NOMO-1 treated with DMSO at 0.1 percent for 48 hours (cell line): ENCODE measurements at regions not wholly inside any gene's neighbourhood (a gene's known extent, or its start where the extent isn't known, plus 50 kb on each side); places are given as distances from the start of the nearest gene placed in this dataset.
A peak's percentile ranks its signal among the peaks of the same experiment; 100 is the strongest.

Experiments used
- DNase-seq: peaks from one replicate; lab custom pipeline; 2025; ENCODE audit not compliant: unreplicated experiment; lab: John Stamatoyannopoulos, UW

DNA sequence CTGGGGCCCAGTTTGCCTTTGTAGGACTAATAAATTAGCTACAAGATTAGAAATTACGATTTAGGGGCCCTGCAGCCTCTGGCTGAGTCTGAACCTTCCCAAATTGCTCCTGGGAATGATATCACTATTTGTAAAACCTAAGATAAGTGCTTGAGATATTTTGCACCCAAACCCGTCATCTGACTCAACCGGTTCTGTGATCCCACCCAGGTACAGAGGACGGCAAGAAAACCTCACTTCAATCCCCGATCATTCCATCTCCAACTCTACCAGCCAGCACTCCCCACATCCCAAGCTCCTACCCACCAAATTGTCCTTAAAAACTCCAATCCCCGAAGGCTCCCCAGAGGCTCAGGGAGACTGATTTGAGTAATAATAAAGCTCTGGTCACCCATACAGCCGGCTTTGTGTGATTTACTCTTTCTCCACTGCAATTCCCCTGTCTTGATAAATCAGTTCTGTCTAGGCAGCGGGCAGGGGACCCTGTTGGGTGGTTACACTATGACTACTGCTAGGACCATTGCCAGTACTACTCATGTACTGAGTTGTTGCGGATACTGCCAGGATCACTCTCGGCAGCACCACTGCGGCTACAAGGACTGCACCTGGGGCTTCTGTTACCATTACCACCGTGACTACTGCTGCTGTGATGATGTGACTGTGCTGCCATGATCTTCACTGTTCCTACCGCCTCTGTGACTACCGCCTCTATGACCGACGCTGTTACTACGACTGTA is 73.1 kb downstream of the IRF8 start:
- no peak for DNase-seq

GRCh38 chr16:85974428-85975375 is 75.7 kb downstream of the IRF8 start:
- no peak for DNase-seq

GRCh38 chr16:85975451-85975981 is 76.6 kb downstream of the IRF8 start:
- no peak for DNase-seq

DNA sequence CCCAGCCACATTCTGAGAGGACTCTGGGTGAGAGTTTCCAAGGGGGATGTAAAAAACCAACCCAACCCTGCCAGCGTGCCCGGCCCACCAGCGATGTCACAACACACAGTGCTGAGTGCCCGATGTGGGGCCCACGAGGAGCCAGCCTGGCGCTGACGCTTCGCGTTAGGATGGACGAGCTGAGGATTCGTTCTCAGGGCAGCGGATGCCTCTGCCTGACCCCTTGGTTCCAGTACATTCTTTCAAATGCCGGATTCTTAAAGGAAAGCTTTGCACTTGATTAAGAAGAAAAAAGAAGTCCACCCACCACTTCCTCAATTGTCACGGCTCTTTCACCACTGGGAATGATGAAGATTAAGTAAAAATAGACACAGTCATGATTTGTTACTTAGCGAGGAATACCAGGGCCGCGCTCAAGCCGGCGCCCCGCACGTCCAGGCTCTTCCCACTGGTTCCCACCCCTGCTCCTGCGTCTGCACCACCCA is 79.4 kb downstream of the IRF8 start:
- peak; percentile 65 for DNase-seq

- DNase-seq = no peak
These were observed 80.0 kb downstream of the IRF8 start for GRCh38 chr16:85978976-85979375.

DNA sequence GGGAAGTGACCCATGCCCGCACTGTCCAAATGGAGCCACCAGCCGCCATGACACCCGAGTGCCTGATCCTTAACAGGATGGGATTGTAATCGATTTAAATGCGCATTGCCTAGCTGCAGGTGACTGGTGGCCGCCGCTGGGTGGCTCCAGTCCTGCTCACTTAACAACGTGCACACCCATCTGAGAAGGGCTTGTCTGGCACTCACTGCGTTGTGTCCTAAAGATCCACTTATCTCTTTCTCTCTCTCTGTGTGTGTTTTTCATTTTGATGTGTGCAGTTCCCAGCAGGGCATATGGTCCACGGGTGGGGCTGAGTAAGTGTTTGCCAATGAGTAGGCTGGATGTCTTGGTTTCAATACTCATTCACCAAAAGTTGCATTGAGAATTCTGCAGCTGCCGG is 80.6 kb downstream of the IRF8 start:
- no peak for DNase-seq

DNA sequence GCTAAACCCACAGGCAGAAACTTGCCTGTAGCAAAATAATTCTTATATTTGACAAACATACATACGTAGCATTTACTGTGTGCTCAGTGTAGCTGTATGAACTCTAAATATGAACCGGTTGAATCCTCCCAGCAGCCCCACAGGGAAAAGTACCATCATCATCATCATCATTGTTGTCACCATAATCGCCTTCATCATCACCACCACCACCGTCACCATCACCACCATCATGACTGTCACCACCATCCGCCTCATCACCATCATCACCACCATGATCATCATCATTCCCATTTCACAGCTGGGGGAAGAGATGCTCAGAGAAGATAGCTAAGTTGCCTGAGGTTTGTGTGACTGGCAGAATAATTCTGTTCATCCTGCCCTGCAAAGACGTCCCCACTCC is 81.7 kb downstream of the IRF8 start:
- no peak for DNase-seq

GRCh38 chr16:85981826-85982562 is 83.0 kb downstream of the IRF8 start:
- DNase-seq = no peak

DNA sequence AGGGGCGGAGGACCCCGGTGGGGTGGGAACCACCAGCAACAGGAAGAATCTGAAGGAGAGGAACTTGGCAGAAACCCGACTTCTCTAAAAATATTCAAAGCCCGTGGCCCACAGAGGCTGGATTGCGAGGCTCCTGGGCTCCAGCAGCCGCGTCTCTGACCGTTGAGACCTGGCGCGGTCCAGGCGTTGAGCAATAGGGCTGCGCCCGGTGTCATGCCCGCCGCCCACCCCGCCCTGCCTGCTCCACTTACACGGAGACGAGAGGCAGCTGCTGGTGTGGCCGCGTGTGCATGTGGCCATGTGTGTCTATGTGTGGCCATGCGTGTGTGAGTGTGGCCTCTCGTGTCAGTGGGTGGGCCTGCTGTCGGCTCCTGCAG is 83.6 kb downstream of the IRF8 start:
- DNase-seq = peak; percentile 92

- peak; percentile 51 for DNase-seq
These were observed 84.1 kb downstream of the IRF8 start for GRCh38 chr16:85983064-85983463.

DNA sequence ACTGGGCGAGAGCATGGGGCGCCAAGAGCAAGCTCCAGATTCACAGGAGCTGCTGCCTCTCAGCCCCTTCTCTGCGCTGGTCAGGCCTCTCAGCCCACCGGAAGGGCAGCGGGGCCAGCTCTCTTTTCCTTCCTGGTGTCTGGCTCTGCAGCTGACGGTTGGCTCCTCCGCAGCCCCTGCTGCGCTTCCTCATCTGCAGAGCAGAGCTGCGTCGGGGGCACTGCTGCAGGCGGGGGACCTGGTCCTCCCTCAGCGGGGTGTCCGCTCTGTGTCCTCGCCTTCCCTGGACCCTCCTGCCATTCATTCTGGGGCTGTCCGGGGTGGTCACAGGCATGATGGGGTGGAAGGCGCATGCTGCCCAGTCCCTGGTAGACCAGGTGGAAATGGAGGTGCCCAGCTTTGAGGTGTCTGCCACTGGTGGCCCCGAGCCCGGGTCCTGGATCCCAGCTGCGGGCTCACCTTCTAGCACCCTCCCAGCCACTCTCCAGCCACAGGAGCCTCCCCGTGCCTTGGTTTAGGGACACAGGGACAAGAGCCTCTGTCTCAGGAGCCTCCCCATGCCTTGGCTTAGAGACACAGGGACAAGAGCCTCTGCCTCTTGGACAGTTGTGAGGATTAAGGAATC is 84.8 kb downstream of the IRF8 start:
- DNase-seq = peak; percentile 73

DNA sequence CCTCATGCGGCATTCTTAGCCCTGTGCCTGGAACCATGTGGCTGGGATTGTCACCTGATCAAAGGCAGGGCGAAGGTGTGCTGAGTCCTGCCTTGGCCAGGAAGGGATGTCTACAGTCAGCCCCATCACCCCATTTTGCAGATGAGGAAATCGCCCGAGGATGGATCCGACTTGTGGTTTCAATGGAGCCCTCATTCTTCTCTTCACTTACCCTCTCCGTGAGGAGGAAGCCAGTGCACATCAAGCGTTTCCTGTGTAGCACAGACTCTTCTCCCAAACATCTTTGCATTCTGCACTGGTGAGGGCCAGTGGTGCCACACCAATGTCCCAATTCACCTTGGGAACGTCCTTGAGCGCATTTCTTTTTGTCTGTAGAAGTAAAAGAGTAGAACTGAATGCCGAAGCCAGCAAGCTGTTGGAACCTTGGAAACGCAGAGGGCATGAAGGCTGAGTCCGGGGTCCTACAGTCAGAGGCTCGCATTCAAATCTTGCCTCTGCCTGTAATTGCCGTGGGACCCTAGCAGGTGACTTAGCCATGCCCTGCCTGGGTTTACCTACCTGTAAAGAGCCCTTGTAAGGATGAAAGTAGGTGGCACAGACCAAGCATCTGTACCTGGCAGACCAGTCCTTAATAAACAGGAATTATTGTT is 85.4 kb downstream of the IRF8 start:
- peak; percentile 57 for DNase-seq

DNA sequence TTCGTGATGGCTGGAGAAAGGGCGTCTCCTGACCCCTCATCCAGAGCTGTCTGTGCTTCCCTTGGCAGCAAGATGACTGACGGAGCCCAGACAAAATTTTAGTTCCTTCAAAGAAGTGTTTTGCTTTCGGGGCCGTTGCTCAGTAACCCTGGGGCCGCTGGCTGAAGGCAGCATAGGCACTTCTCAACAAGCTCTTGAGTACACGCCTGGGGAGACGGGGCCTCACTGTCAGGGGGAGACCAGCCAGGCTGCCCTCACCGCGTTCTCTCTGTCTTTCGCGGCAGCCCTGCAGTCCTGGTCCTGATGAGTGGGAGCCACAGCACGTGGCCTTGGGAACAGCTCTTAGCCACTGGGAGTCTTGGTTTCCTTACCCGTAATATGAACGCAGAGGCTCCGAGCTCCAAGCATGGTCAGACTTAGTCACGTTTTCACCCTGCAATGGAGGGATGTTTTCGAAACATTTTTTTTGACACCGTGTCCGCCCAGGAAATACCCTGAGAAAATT is 86.0 kb downstream of the IRF8 start:
- DNase-seq = peak; percentile 84

DNA sequence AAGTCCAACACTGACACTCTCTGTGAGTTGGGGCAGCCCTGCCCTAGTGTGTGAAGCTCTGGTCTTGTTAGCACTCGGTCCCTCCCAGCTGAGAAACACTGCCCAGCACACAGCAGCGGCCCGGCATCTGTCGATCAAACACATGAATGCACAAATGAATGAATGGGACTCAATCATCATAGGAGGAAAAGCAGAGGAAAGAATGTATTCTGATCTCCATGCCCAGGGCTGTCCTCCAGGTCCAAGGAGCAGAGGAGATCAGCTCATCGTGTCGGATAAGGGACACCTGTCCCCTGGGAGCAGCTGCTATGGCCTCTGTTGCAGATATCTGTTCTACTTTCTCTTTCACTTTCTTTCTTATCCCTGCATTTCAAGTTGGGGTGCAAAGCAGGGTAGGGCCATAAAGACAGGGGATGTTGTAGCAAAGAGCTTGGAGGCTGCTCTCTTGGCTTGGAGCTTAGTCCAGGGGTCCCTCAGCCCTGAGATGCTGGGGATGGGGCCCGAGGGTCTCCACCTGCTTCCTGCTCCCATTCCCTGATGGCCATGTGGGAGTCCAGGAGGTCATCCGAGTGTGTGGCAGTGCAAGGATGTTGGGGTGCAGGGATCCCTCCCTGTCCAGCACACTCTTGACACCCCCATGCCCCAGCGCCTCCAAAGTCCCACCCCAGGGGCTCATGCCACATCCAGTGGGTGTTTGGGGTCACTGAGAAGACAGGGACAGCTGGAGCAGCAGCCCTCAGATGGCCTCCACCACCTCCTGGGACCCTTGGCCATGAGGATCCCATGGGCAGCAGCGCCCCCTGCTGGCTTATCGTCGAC is 88.2 kb downstream of the IRF8 start:
- DNase-seq = peak; percentile 33

DNA sequence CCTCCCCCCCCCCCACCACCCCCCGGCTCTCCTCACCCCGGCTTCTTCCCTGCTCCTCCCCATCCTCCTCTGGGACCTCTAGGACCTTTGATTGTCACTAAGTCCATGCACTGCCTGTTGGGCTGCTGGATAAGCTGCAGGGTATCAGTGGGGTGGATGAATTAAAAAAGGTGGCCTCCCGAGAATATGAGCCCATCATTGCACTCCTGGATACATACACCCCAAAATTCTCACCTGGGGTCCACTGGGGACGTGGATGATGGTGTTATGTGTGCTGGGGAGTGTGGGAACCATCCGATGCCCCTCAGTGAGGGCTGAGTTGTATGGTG is 88.8 kb downstream of the IRF8 start:
- no peak for DNase-seq

- no peak for DNase-seq
These were observed 89.3 kb downstream of the IRF8 start for GRCh38 chr16:85988306-85988705.

DNA sequence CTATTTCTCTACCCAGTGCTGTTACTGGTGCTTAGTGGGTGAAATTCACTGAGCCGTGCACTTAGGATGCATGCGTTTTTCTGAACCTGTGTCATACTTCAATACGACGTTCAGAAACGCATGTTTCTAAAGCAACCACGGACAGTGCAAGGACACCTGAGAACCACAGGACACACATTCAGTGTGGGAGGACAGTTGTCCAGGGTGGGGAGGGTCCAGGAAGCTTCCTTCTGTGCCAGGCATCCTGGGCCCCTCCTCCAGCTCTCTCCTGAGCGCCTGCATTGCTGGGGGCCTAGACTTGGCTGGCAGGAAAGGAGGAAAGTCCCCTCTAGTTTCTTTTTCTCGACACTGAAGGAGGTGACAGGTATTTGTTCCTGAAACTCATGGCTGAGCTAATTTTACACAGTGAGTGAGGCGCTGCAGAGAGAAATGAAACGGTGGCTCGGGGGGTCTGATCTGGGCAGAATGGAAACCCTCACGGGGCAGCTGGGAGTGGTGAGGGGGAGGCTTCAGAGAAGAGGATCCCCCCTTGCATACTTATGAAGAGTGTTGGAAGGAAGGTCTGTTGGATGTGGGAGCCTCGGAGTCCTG is 89.9 kb downstream of the IRF8 start:
- DNase-seq = no peak

- DNase-seq = no peak
These were observed 90.4 kb downstream of the IRF8 start for GRCh38 chr16:85989376-85989775.
